GM21390 (cell line): ENCODE measurements at regions not wholly inside any gene's neighbourhood (a gene's known extent, or its start where the extent isn't known, plus 50 kb on each side); places are given as distances from the start of the nearest gene placed in this dataset.
"Not testable (repeated sequence)": the region's sequence is repeated elsewhere in the genome, so short reads cannot be mapped to it uniquely, and the experiment has no call there.

ENCODE experiments used
- ATAC-seq: cut with Tn5 transposase; IDR thresholded peaks from one replicate; pipeline ENCODE4 v1.9.1; 2021; ENCODE audit not compliant: unreplicated experiment

DNA sequence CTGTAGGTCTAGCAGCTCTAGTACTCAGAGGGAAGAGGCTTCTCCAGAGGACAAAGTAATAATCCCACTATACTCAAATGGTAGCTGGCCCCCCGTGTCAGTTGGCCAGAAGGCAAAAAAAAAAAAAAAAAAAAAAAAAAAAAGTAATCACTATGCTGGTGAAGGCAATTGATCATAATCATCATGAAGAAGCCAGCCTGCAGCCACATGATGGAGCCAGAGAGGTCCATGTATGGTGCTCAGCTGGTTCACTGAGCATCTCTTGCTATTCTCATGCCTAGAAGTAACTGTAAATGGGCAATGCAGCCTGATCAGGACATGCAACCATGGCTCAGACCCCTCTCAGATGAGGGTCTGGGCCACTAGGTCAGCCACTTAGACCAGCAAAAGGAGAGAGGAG lies 378.8 kb downstream of the MED13L start:
- ATAC-seq, result no peak

DNA sequence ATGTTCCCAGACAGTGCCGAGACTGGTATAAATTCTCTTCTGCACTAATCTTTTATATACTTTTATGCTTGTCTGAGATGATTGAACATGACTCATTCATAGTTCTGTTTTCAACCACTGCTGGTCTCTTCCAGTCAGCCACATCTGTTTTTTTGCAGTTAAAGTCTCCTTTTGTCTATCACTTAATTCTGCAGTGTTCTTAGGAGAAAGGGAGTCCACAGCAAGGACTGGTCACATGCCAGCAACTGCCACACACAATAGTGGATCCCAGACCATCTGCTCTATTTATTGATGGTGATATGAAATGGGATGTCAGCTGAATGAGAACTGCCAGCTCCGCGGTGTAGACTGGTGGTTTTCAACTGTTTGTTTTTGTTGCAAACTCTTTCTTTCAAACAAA lies 379.8 kb downstream of the MED13L start:
- ATAC-seq, result no peak

DNA sequence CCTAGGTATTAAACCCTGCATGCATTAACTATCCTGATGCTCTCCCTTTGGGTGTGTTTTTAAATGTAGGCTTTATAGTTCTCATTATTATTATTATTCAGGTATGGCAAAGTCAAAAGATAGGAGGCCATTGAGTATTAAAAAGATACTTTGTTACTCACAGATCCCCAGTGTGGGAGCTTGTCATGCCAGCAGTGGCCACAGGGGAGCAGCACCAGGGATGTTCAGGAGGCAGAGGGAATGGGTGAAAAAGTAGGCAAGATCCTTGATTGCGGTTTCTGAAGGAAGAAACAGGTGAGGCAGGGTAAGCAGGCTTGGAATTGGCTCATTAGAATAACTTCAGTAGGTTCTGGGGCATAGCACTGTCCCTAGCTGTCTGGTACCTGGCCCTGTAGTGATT lies 382.2 kb downstream of the MED13L start:
- ATAC-seq, result no peak

DNA sequence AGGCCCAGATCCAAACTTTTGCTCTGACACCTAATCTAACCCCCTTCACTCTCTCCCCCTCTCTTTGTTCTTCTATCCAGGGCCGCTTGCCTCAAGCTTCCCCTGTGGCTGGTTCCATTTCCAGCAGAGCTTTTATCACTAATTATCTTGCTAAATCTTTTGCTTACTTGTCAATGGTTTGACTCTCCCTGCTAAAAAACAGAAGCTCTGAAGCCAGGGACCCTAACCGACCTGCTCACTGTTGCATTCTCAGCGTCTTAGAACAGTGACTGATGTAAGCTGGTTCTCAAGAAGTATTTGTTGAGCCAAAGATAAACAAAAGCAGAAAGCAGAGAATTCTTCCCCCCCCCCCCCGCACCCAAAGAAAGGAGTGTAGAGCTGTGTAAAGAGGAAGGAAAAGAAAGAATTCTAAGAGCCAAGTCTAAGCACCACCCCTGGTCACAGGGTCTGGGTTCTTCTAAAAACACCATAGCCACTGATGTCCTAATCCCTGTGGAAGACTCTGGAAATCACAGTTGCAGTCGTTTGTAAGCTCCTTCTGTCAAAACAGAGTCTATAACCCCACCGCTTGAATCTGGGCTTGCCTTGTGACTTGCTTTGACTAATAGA lies 385.8 kb downstream of the MED13L start:
- ATAC-seq, result no peak

DNA sequence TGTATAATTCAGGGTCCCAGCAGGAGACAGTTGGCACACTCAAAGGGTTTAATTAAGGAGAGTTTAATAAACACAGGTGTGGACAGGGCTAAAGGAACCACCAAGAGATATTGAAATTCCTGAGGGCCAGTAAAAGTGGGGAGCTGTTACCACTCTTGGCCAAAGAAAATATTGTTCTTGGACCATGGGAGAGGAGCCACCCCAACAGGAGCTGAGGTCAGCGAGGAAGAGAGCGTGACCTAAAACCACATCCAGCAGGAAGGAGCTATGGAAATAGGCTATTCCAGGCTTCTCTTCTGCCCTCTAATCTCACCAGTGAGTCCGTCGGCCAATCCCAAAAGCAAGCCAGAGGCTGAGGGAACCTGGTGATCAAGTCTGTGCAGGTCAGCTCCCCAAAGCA lies 390.8 kb downstream of the MED13L start:
- no peak for ATAC-seq

DNA sequence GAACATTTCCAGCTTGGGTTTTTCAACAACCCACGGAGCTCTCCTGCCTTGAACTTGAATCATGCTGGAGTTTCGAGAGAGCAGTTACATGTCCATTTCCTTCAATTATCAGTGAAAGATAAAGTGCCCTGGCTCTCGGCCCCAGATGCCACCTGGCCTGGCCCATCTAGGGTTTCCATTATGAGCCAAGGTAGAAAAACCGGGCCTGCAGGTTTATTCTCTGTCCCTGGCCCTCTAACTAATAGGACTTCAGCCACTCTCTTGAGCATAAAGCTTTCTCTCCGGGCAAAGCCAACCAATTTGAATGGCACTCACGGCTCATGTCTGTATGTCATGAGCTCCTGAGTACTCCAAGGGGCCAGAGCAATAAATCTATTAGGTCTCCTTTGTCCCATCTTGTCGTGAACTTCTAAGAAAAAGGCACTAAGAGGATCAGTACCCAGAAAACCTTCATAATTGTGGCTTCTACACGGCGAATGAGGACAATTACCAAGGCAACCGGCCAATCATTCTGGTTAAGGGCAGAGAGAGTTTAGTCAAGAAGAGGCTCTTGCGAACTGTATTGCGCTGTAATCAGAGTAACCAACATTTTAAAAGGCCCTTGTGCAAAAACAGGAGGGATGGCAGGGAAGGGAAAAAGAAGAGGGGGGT lies 392.3 kb downstream of the MED13L start:
- no peak for ATAC-seq

DNA sequence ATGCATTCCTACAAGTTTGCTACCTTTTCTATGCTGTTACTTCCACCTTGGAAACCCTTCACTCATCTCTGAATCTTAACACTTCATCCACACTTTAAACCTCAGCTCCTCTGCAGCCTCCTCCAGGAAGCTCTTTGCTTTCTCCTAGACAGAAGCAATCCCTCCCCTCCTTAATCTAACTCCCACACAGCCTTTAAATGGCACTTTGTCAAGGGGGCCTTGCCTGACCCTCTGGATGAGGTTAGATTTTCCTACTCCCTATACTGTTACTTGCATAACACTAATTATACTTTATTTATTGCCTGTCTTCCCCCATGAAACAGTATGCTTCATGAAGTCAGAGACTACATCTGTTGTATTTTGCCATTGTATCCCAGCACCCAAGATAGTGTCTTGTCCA lies 394.6 kb downstream of the MED13L start:
- no peak for ATAC-seq

DNA sequence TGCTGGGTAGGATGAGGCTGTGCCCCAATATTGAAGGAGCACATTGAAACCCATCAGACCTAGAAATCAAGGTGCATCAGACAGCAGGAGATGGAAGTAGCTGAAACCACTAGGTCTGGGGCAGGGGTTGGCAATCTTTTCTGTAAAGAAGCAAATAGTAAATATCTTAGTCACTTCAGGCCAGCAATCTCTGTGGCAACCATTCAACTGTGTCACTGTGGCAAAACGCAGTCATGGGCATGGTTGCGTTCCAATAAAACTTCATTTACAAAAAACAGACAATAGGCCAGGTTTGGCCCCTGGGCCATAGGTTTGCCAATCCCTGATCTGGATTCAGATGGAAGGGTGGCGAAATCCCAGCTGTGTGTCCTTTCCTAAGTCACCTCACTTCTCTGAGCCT lies 397.3 kb downstream of the MED13L start:
- ATAC-seq, result no peak

DNA sequence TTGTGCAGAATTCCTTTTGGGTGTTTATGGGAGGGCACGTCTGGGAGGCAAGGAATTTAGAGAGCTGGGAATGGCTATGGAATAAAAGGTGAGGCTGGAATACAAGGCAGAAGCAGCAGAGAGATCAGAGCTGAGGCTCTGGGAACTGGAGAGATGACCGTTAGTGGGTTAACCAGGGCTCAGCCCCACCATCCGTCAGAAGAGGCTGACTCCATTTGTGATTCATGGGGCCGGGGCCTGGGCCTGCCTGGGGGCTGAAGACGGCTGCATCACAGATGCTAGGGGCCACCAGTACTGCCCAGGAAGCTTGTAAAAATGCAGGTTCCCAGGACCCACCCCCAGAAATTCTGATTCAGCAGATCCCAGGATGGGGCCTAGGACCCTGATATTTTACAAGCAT lies 398.1 kb downstream of the MED13L start:
- no peak for ATAC-seq

DNA sequence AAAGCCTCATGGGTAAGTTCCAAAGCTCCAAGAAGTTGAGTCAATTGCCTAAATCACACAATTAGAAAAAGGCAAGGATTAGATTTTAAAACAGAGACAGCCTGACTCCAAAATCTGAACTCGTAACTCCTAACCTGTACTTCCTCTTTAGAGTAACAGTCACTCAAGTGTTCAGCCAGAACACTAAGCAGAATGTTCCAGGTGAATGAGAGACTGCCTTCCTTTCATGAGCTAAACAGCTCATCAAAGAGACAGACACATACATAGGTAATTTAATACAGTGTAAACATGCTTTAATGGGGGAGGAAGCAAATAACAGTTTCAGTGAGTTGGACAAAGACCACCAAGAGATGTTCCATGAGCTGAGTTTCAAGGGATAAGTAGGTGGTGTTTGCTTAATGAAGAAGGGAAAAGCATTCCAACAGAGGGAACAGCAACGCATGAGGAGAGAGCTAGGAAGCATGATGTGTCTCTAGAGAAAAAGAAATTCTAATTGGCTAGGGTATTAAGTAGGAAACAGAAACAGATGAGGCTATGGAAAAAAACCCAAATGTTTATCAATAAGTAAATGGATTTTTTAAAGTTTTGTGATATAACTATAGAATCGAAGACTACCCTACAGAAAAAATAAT lies 403.9 kb downstream of the MED13L start:
- ATAC-seq, result no peak

DNA sequence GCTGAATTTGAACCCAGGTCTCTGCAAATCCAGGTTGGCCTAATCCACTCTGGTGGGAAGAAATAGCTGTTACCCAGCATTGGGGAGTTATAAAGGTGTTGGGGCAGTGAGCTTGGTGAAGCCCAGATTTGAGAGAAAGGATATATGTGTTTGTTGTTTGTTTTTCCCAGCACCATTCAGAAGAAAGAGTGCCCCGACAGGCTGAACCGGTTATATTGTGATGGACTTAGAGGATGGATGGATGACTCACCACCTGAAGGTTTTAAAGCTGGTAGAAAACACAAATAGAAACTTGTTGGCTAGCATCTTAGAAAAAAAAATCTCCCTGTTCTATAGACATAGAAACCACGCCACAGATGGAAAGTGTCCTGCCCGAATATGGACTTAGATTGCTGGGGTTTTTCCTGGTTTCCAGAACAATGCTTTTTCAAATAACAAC lies 404.6 kb downstream of the MED13L start:
- ATAC-seq, result no peak

DNA sequence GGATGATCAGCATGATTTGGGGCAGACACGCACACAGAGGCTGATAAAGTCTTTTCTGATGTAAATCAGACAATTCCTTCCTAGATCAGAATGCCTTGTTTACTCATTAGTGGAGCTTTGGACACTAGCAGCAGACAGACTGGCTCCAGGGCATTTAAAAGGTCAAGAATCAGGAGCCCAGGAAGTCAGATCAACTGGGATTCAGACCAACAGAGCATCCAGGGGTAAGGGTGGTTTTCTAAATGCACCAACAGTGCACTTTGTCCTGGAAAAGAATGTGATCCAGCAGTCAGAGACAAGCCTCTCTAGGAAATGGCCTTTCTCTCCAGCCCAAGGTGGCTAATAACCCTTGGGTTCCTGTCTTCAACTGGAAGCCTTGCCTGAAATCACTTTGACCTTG lies 405.3 kb downstream of the MED13L start:
- no peak for ATAC-seq

DNA sequence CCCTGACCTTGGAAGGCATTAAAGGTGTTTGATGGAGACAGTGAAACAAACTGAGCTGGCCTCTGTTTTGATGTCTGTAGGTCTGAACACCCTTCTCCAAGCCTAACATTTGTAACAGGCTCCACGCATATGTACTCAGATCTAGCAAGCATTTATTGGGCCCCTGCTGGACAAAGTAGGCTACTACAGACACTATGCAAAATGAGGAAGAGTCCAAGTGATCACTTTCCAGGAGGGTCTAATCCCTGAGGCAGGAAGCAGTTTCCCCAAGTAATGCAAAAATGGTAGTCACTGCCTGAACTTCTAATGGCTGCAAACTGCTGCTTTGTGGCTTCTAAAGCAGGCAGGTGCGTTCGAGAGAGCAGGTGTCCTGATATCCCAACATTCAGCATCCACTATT lies 405.8 kb downstream of the MED13L start:
- ATAC-seq, result no peak

DNA sequence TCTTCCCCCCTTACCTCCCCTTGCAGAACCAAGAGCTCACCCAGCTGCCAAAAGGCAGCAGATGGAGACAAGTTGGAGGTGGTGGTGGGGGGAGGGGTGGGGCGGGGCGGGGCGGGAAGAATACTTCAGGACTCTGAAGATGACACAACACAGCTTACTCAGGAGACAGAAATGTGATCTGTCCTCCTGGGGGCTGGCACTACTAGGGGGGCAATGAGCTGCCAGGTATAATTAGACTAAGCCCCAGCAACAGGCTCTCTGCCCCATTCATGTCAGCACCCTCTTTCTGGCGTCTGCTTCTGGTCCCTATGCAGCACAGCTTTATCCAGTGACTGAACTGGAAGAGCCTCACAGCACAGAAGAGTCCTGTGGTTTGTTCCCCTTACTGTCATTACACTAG lies 407.0 kb downstream of the MED13L start:
- no peak for ATAC-seq

DNA sequence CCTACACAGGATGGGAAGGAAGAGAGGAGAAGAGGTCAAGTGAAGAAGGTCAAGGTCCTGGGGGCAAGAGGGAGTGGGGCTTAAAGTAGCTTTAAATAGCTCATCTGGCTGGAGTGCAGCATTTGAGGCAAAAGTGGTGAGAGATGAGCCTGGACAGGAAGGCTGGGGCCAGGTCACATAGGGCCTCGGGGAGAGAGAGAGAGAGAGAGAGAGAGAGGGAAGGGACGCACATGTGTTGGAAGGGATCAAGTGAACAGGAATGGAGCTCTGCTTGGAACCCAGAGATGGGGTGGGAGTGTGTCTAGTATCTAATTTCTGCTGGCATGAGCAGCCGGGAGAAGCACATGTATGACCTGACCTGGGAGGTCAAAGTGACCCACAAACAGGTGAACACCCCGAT lies 407.5 kb downstream of the MED13L start:
- no peak for ATAC-seq

DNA sequence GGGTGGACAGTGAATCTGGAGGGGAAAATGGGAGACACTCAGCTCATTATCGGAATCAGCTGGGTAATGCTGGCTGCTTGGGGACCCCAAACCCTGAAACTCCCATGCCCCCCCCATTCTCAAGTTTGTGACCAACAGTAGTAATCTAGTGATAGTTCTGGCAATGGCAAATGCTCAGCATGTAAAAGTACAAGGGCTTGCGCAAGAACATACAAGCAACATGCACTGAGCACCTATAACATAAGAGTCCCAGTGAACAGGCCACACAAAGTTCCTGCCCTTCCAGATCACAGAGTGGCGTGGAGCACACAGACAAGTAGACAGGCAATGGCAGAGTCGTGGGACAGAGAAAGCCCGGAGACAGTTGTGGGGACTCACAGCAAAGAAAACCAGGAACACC lies 407.9 kb downstream of the MED13L start:
- ATAC-seq, result no peak

DNA sequence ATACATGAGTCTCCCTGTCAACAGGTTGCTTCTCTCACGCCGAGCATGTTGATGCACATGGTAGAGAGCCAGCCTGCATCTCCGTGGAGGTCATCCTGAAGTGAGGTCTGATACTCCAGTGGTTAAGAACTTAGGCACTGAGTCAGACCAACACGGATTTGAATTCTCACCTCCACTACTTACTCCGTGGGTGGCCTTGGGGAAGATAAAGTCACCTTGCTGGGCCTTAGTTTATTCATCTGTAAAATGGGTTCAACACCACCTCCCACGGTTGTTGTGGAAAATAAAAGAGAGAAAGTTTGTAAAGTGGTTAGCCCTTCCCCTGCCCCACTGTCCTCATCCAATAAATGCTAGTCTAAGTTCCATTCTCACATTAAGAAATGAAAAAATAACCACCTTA lies 408.9 kb downstream of the MED13L start:
- ATAC-seq, result no peak

DNA sequence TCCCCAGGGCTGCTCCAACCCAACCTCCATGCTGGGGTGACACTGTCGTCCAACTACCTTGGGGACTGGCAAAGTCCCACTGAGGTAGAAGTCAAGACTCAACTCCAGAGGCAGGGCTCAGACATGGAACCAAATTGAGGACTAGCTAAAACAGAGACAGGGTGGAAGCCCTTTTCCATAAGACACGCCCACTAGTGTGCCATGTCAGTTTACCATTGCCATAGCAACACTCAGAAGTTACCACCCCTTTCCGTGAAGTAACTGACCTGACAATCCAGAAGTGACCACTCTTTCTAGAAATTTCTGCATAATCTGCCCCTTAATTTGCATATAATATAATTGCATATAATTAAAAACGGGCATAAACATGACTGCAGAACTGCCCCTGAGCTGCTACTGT lies 409.6 kb downstream of the MED13L start:
- no peak for ATAC-seq

DNA sequence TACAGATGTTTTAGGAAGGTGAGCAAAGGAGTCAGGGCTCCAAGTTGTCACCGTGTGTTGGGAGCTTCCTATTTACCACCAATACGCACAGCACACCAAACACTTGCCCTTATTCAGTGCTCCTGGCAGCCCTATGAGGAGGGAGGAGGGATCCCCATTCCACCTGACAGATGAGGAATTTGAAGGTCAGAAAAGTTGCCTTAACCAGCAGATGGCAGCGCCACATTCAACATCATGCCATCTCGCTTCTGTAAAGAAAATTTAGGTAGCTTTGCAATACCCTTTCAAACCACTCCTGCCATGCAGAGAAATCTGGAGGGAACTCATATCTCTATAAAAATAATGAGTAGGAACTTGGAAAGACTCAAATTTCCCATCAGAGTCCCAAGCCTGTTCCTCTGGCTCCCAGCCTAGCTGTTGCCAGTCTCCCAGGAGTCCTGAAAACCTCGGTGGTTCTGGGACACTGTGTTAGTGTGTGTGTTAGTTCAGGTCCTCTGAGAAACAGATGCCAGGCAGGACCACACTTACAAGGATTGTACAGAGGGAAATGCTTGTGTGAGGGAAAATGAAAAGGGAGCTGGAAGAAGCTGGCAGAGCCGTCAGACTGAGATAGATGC lies 410.5 kb downstream of the MED13L start:
- no peak for ATAC-seq

DNA sequence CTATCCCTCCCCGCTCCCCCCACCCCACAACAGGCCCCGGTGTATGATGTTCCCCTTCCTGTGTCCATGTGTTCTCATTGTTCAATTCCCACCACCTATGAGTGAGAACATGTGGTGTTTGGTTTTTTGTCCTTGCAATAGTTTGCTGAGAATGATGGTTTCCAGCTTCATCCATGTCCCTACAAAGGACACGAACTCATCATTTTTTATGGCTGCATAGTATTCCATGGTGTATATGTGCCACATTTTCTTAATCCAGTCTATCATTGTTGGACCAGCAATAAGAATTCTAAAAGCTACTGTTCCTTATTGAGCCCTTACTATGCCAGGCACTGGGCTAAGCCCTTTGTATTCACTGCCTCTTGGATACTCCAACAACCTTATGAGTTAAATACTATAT lies 411.2 kb downstream of the MED13L start:
- not testable (repeated sequence) for ATAC-seq

DNA sequence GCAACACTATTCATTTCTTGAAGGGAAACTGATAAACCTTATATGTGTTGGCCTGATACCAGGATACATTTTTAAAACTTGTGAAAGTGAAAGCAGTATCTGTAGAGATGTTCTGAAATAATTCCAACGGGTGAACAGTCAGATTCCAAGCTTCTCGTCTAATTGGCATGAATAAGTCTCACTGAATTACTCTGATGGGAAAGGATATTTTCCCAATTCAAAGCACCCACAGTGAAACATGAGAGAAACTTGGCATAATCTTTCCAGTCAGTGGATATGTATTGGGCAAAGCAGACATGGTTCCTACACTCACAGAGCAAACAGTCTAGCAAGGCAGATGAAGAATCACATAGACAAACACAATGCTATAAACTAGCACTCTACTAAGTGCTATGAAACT lies 413.1 kb downstream of the MED13L start:
- no peak for ATAC-seq

DNA sequence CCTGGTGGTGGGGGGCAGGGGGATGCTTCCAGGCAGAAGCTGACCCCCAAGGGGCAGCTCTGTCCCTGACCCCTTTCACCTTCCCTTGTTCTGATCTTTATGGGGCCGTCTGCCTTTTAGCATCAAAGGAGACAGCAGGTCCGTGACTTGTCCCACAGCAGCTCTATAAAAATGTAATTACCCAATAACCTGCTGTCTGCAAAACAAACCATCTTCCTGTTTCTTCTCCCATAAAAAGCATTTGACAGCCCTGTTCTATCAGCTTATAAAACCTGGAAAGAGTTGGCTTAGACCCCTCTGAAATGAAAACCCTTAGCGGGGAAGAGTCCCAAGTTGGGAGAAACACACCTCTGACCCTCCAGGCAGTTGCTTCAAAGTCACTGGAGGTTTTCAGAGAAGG lies 416.9 kb downstream of the MED13L start:
- ATAC-seq, result no peak
